Liver (tissue), 8 donors: ENCODE measurements at regions not wholly inside any gene's neighbourhood (a gene's known extent, or its start where the extent isn't known, plus 50 kb on each side); places are given as distances from the start of the nearest gene placed in this dataset.
A peak's percentile ranks its signal among the peaks of the same experiment; 100 is the strongest.

ENCODE experiments used
- DNase-seq: peaks from one replicate; pipeline ENCODE4 v3.0.0-alpha.2; 2017; ENCODE audit warnings: low spot score
- H3K27ac ChIP-seq, 2 donors: one replicate each; pipeline ENCODE4 v1.7.0; 2013; ENCODE audit warnings: inconsistent platforms in 2 of 2, low read length in 2 of 2, control low read depth in 1 of 2, low read depth in 1 of 2, mild to moderate bottlenecking in 1 of 2
- H3K27me3 ChIP-seq, 4 donors: one replicate each; pipeline versions ENCODE4 v1.6.1 to v1.7.0; 2013; ENCODE audit warnings: low read length in 3 of 4, inconsistent platforms in 1 of 4, mild to moderate bottlenecking in 1 of 4, moderate library complexity in 1 of 4; ENCODE audit not compliant: control insufficient read depth in 4 of 4, insufficient read depth in 4 of 4
- H3K36me3 ChIP-seq, 4 donors: one replicate each; pipeline versions ENCODE4 v1.6.1 to v1.7.0; 2013; ENCODE audit warnings: low read length in 3 of 4, mild to moderate bottlenecking in 3 of 4, low read depth in 1 of 4, moderate library complexity in 1 of 4; ENCODE audit not compliant: control insufficient read depth in 4 of 4, insufficient read depth in 3 of 4
- H3K4me1 ChIP-seq, 4 donors: one replicate each; pipeline versions ENCODE4 v1.6.1 to v1.7.0; 2013; ENCODE audit warnings: low read length in 3 of 4, mild to moderate bottlenecking in 3 of 4, moderate library complexity in 1 of 4; ENCODE audit not compliant: control insufficient read depth in 4 of 4, insufficient read depth in 4 of 4
- H3K4me3 ChIP-seq, 3 donors: one replicate each; pipeline versions ENCODE4 v1.6.1 to v1.7.0; 2013; ENCODE audit warnings: low read length in 3 of 3, control low read depth in 1 of 3, low read depth in 1 of 3, mild to moderate bottlenecking in 1 of 3
- H3K9ac ChIP-seq, 2 donors: one replicate each; pipeline ENCODE4 v1.7.0; 2013; ENCODE audit warnings: low read length in 2 of 2, mild to moderate bottlenecking in 2 of 2, moderate library complexity in 2 of 2, control low read depth in 1 of 2, low read depth in 1 of 2
- H3K9me3 ChIP-seq, 4 donors: one replicate each; pipeline versions ENCODE4 v1.6.1 to v1.7.0; 2013; ENCODE audit warnings: low read length in 3 of 4; ENCODE audit not compliant: control insufficient read depth in 4 of 4
- ATF3 ChIP-seq: IDR thresholded peaks from 2 replicates; pipeline ENCODE4 v1.6.1; 2016; ENCODE audit warnings: antibody characterized with exemption
- CTCF ChIP-seq: fragments of 150-350 bp; IDR thresholded peaks from 2 replicates; pipeline ENCODE4 v1.5.1; 2017; ENCODE audit warnings: improper control_type of control experiment, low read depth, low read length; ENCODE audit not compliant: missing input control
- EGR1 ChIP-seq, 2 donors: IDR thresholded peaks; 2 replicates each; pipeline ENCODE4 v1.6.1; 2016 to 2018; ENCODE audit warnings: antibody characterized with exemption in 2 of 2, low read depth in 2 of 2
- FOXA1 ChIP-seq: IDR thresholded peaks from 2 replicates; pipeline ENCODE4 v1.6.1; 2016; ENCODE audit warnings: antibody characterized with exemption
- FOXA2 ChIP-seq: IDR thresholded peaks from 2 replicates; pipeline ENCODE4 v1.6.1; 2016; ENCODE audit warnings: antibody characterized with exemption
- GABPA ChIP-seq, 2 donors: IDR thresholded peaks in 1 of 2; conservative IDR thresholded peaks in 1 of 2; 2 replicates each; pipeline ENCODE4 v1.6.1; 2016; ENCODE audit warnings: antibody characterized with exemption in 2 of 2, mild to moderate bottlenecking in 1 of 2, moderate library complexity in 1 of 2
- HNF4A ChIP-seq, 2 donors: conservative IDR thresholded peaks; 2 replicates each; pipeline ENCODE4 v1.6.1; 2016; ENCODE audit warnings: antibody characterized with exemption in 2 of 2, mild to moderate bottlenecking in 2 of 2
- HNF4G ChIP-seq: IDR thresholded peaks from 2 replicates; pipeline ENCODE4 v1.6.1; 2016; ENCODE audit warnings: antibody characterized with exemption
- JUND ChIP-seq, 2 donors: IDR thresholded peaks; 2 replicates each; pipeline ENCODE4 v1.6.1; 2016; ENCODE audit warnings: antibody characterized with exemption in 2 of 2
- MAX ChIP-seq: IDR thresholded peaks from 2 replicates; pipeline ENCODE4 v1.6.1; 2016; ENCODE audit warnings: antibody characterized with exemption
- RAD21 ChIP-seq, 2 donors: IDR thresholded peaks; 2 replicates each; pipeline ENCODE4 v1.6.1; 2016; ENCODE audit warnings: antibody characterized with exemption in 2 of 2, mild to moderate bottlenecking in 2 of 2
- REST ChIP-seq: IDR thresholded peaks from 2 replicates; pipeline ENCODE4 v1.6.1; 2016; ENCODE audit warnings: antibody characterized with exemption, mild to moderate bottlenecking
- RXRA ChIP-seq, 2 donors: IDR thresholded peaks; 2 replicates each; pipeline ENCODE4 v1.6.1; 2017 to 2018; ENCODE audit warnings: antibody characterized with exemption in 2 of 2, mild to moderate bottlenecking in 1 of 2
- SP1 ChIP-seq: IDR thresholded peaks from 2 replicates; pipeline ENCODE4 v1.6.1; 2018; ENCODE audit warnings: antibody characterized with exemption, mild to moderate bottlenecking
- TAF1 ChIP-seq: conservative IDR thresholded peaks from 2 replicates; pipeline ENCODE4 v1.6.1; 2016; ENCODE audit warnings: antibody characterized with exemption, mild to moderate bottlenecking
- YY1 ChIP-seq: IDR thresholded peaks from 2 replicates; pipeline ENCODE4 v1.6.1; 2016; ENCODE audit warnings: antibody characterized with exemption, mild to moderate bottlenecking
- ZBTB33 ChIP-seq: IDR thresholded peaks from 2 replicates; pipeline ENCODE4 v1.6.1; 2016; ENCODE audit warnings: antibody characterized with exemption
- WGBS: extraction: QIAGEN DNeasy Blood & Tissue Kit; methylation state at CpG from one replicate; pipeline ENCODE4 v1.1.7; 2013; 5-methylcytosine and 5-hydroxymethylcytosine counted together
- donor health status: healthy.
- donor health status: healthy.
- donor health status: healthy.
- donor health status: healthy.
- donor health status: healthy.

GRCh38 chr9:82560457-82560904, 502.5 kb downstream of the RASEF start (continued):
- TF ChIP-seq REST (peak; percentile 77), JUND (IDR thresholded peaks at IDR 0.05) (peak; percentile 69 to 88), EGR1 (IDR thresholded peaks at IDR 0.05; ENCODE audit: low read depth in 2 of 2) (peak in 1 of 2 donors; percentile 55), SP1 (peak; percentile 94), MAX (peak; percentile 76), HNF4A (conservative IDR thresholded peaks at IDR 0.05) (peak; percentile 78 to 84), GABPA (IDR thresholded peaks at IDR 0.05 in 1 of 2, conservative IDR thresholded peaks at IDR 0.05 in 1 of 2) (peak; percentile 30 to 71), RXRA (IDR thresholded peaks at IDR 0.05) (peak; percentile 95 to 99), RAD21 (IDR thresholded peaks at IDR 0.05) (peak; percentile 63 to 64), FOXA2 (peak; percentile 97)

- H3K27me3 ChIP-seq = no peaks in the 10 kb centered on the region
- H3K36me3 ChIP-seq = no peaks in the 10 kb centered on the region
- 92% methylated on average over 2 of the region's 2 CpGs for WGBS
- no peak for DNase-seq
- H3K4me1 ChIP-seq = peaks cover 6 to 32% (median 27%) of the 10 kb centered on the region in 4 donors
- no peak overlapping the region for H3K4me3 ChIP-seq
- no peaks in the 10 kb centered on the region for H3K9me3 ChIP-seq
- no peak overlapping the region for H3K27ac ChIP-seq
- TF ChIP-seq MAX (no peak), ZBTB33 (no peak), JUND (IDR thresholded peaks at IDR 0.05) (no peak), YY1 (no peak), TAF1 (no peak), RXRA (IDR thresholded peaks at IDR 0.05) (no peak), ATF3 (no peak), HNF4A (conservative IDR thresholded peaks at IDR 0.05) (no peak)
- H3K9ac ChIP-seq = no peak overlapping the region
Measured at GRCh38 chr9:82563094-82563493, 499.8 kb downstream of the RASEF start.

GRCh38 chr9:82563841-82564240, 499.1 kb downstream of the RASEF start:
- WGBS = 95% methylated on average over 2 of the region's 2 CpGs
- TF ChIP-seq REST = no peak
- no peak for TF ChIP-seq JUND (IDR thresholded peaks at IDR 0.05)
- TF ChIP-seq HNF4G = no peak
- no peak for TF ChIP-seq FOXA1
- no peak for TF ChIP-seq CTCF
- TF ChIP-seq TAF1 = no peak
- no peak for TF ChIP-seq ATF3

More at GRCh38 chr9:82563841-82564240, 499.1 kb downstream of the RASEF start:
- Histone ChIP-seq H3K4me1 (peaks cover 3 to 25% (median 20%) of the 10 kb centered on the region in 4 donors), H3K4me3 (no peak overlapping the region), H3K9ac (no peak overlapping the region), H3K9me3 (no peaks in the 10 kb centered on the region), H3K36me3 (no peaks in the 10 kb centered on the region), H3K27me3 (no peaks in the 10 kb centered on the region), H3K27ac (no peak overlapping the region)
- DNase-seq = no peak
